HCEC 1CT (cell line): ENCODE measurements at regions not wholly inside any gene's neighbourhood (a gene's known extent, or its start where the extent isn't known, plus 50 kb on each side); places are given as distances from the start of the nearest gene placed in this dataset.
"Not testable (repeated sequence)": the region's sequence is repeated elsewhere in the genome, so short reads cannot be mapped to it uniquely, and the experiment has no call there.

Experiments used
- DNase-seq: peaks from one replicate; pipeline ENCODE4 v3.0.0-alpha.2; 2017

GRCh38 chr6:8175046-8175777 is 72.9 kb upstream of the EEF1E1 start:
- no peak for DNase-seq

DNA sequence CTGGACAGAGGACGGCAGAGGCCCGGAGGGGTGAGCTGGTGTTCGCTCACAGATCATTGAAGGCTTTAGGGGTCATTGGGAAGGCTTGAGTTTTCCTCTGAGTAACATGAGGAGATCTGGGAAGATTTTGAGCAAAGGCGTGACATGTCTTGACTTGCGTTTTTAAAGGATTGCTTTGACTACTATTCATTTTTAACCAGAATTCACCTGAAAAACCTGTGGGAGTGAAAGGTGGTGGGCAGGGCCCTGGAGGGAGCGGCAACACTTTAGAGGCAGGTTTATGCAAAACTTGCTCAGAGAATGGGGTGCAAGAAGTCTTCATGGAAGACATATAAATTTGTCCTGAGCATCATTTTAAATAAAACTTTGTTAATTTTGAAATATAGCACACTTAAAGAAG is 72.2 kb upstream of the EEF1E1 start:
- no peak for DNase-seq

- no peak for DNase-seq
Observed at GRCh38 chr6:8172530-8172929, 70.2 kb upstream of the EEF1E1 start.

DNA sequence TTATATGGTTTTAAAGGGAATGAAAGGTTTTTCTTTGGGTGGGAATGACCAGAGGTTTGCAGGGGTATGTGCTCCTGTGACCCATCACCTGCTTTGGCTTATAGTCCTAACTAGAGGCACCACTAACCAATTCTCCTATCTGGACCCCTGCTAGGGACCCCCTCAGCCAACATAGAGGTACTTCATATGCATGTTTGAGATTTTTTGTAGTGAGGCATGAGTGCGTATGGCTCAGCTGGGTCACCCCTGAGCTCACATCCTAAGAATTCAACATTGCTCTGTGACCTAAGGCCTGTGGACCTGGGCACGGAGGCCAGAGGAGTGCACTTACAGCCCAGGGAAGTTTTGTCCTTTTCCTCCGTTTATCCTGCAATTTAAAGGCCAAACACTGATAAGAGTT is 68.4 kb upstream of the EEF1E1 start:
- DNase-seq, result no peak

DNA sequence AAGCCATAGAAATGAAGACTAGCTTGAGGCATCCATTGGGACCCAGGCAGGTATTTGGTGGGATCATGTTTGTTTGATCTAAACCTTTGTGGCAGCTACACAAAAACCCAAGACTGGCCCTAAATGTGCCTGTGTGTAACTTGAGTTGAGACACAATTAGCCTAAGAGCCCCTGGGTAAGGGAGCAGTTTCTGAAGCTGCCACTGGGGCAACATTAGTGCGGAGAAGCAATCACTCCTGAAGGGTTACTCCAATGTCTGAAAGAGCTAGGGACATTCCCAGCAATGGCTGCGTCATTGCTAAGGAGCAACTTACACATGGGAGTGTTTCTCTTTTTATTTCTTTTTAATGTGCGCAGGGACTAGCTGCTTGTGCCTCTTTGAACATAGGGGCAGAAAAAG is 67.9 kb upstream of the EEF1E1 start:
- DNase-seq, result no peak

- no peak for DNase-seq
Observed at GRCh38 chr6:8166156-8166555, 63.8 kb upstream of the EEF1E1 start.

DNA sequence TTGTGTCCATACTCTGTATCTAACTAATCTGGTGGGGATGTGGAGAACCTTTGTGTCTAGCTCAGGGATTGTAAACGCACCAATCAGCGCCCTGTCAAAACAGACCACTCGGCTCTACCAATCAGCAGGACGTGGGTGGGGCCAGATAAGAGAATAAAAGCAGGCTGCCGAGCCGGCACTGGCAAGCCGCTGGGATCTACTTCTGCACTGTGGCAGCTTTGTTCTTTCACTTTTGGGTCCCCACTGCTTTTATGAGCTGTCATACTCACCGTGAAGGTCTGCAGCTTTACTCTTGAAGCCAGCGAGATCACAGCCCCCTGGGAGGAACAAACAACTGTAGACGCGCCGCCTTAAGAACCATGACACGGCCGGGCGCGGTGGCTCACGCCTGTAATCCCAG is 62.7 kb upstream of the EEF1E1 start:
- DNase-seq, result not testable (repeated sequence)

- DNase-seq, result not testable (repeated sequence)
Observed at GRCh38 chr6:8164281-8164680, 61.9 kb upstream of the EEF1E1 start.

- DNase-seq, result no peak
Observed at GRCh38 chr6:8159966-8160365, 57.6 kb upstream of the EEF1E1 start.

DNA sequence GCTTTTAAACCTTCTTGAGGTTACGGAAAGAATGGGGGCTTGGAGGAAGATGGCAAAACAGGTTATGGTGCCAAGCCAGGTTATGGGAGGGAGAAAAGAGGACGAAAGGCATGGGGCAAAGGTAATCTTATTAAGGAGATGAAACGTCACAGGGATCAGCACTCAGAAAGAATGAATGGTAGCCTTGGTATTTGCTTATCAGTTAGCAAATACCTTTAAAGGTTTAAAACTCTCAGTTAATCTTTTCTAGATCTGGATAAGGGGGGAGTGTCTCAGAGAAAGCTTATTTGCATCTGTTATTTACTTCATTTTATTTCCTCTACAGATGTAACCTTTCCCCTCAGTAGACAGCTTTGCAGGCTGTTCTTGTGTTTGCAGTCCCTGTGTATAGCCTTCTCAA is 55.5 kb upstream of the EEF1E1 start:
- no peak for DNase-seq

DNA sequence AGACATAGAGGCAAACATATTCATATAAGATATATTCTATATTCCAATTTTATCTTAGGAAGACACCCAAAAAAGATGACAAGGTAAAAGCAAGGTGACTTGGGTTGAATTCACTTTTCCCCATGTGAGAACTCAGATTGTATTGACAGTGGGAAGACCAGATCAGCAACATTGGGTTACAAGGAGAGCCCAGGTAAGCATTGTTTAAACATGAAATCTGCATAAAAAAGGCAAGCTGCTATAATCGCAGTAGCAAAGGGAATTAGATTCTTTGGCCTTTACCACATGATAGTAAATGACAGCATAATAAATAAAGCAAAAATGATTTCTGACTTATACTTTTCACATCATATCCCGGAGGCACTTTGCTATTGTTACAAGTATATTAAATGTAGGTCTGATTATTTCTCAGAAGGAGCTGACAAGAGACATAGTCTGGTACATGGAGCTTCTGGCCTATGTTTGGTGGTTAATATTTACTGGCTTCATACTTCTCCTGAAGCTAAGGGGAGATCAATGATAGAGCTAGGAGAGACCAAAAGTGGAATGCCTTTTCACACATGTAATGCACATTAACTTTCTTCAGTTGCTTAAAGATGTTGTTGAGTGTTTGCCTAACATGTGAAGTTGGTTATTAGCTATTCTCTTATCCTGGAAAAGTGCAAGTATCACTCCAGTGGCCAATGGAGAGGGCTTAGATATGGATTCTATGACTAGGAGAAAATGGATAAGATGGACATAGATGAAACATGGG is 53.1 kb upstream of the EEF1E1 start:
- no peak for DNase-seq
